ENCODE measurements at regions not wholly inside any gene's neighbourhood (a gene's known extent, or its start where the extent isn't known, plus 50 kb on each side); places are given as distances from the start of the nearest gene placed in this dataset.

DNA sequence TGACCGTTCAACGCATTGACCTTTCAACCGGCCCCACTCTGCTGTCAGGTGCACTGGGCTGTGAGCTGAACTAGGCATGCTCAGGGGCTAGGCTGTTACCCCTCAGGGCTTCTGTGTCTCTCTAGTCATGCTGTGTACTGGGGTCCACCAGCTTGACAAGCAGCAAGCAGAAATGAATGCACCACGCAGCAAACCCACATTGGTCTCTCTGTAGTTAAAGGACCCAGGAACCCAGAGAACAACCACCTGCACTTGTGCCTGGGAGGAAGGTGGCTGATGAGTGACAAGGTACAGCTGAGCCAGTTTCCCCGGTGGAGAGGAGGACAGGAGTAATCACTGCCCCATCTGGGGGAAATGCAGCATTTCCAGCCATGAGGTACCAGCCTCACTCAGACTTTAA lies 159.9 kb downstream of the USP12 start (continued):
- TF ChIP-seq, protein P1, sequence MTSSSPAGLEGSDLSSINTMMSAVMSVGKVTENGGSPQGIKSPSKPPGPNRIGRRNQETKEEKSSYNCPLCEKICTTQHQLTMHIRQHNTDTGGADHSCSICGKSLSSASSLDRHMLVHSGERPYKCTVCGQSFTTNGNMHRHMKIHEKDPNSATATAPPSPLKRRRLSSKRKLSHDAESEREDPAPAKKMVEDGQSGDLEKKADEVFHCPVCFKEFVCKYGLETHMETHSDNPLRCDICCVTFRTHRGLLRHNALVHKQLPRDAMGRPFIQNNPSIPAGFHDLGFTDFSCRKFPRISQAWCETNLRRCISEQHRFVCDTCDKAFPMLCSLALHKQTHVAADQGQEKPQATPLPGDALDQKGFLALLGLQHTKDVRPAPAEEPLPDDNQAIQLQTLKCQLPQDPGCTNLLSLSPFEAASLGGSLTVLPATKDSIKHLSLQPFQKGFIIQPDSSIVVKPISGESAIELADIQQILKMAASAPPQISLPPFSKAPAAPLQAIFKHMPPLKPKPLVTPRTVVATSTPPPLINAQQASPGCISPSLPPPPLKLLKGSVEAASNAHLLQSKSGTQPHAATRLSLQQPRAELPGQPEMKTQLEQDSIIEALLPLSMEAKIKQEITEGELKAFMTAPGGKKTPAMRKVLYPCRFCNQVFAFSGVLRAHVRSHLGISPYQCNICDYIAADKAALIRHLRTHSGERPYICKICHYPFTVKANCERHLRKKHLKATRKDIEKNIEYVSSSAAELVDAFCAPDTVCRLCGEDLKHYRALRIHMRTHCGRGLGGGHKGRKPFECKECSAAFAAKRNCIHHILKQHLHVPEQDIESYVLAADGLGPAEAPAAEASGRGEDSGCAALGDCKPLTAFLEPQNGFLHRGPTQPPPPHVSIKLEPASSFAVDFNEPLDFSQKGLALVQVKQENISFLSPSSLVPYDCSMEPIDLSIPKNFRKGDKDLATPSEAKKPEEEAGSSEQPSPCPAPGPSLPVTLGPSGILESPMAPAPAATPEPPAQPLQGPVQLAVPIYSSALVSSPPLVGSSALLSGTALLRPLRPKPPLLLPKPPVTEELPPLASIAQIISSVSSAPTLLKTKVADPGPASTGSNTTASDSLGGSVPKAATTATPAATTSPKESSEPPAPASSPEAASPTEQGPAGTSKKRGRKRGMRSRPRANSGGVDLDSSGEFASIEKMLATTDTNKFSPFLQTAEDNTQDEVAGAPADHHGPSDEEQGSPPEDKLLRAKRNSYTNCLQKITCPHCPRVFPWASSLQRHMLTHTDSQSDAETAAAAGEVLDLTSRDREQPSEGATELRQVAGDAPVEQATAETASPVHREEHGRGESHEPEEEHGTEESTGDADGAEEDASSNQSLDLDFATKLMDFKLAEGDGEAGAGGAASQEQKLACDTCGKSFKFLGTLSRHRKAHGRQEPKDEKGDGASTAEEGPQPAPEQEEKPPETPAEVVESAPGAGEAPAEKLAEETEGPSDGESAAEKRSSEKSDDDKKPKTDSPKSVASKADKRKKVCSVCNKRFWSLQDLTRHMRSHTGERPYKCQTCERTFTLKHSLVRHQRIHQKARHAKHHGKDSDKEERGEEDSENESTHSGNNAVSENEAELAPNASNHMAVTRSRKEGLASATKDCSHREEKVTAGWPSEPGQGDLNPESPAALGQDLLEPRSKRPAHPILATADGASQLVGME (CRISPR knock-in tag; IDR thresholded peaks at IDR 0.05): no peak

DNA sequence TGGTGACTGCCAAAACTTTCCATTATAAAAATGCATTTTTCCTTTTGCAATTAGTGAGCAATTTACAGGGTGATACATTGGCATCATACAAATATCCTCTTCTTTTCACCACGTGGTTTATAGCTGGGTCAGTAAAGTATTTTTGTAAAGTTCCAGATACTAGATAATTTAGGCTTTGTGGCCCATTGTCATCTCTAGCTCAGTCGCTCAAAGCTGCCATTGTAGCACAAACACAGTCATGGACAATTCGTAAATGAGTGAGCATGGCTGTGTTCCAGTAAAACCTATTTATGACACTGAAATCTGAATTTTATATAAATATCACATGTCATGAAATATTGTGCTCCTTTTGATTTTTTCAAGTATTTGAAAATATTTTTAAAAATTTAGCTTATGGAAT lies 162.9 kb downstream of the USP12 start:
- H4K20me1 ChIP-seq (replicated peaks; ENCODE audit: control insufficient read depth, insufficient read depth, low read length): no peaks in the 10 kb centered on the region
- no peak overlapping the region for H3K9ac ChIP-seq (ENCODE audit: insufficient read depth in 1 of 2, low read depth in 2 of 2, low read length in 2 of 2)
- H3K27me3 ChIP-seq (ENCODE audit: control insufficient read depth in 2 of 2, insufficient read depth in 2 of 2, low read length in 2 of 2): peaks cover 20 to 38% of the 10 kb centered on the region in 2 experiments; a peak in 4 of 5 replicates
- in situ Hi-C loops (cut with MboI): no loop called here
- H3K9me3 ChIP-seq (replicated peaks; ENCODE audit: control insufficient read depth, insufficient read depth, low read depth, low read length): no peaks in the 10 kb centered on the region
- no peaks in the 10 kb centered on the region for H3K36me3 ChIP-seq (ENCODE audit: control insufficient read depth, insufficient read depth, low read length)
- no peak overlapping the region for H3K27ac ChIP-seq (ENCODE audit: extremely low read depth, low read depth, low read length)
- intact Hi-C loops (cut with micrococcal nuclease): no loop called here
- WGBS (ENCODE audit: insufficient coverage, low coverage, missing lambda C conversion rate): 5% methylated on average over 3 of the region's 3 CpGs
- DNase-seq (ENCODE audit: extremely low read depth in 1 of 4, low spot score in 3 of 4) (no peak), ATAC-seq (no peak), FAIRE-seq (no peak)
- CTCF ChIA-PET (ENCODE audit: low intra/inter-chr PET ratio): no interaction called here
- no peaks in the 10 kb centered on the region for H3K9me1 ChIP-seq (ENCODE audit: control insufficient read depth, insufficient read depth, low read length)
- H3K4me2 ChIP-seq (ENCODE audit: insufficient read depth, low read length): no peak overlapping the region
- no TSS peak for BruUV-seq (replicated peaks)
- H3K4me1 ChIP-seq (replicated peaks in 1 of 2; ENCODE audit: control insufficient read depth in 2 of 2, insufficient read depth in 2 of 2, low read length in 2 of 2): peaks cover 3 to 7% of the 10 kb centered on the region in 2 experiments; a peak in 4 of 5 replicates
- H2AFZ ChIP-seq (ENCODE audit: low read depth, low read length): no peak overlapping the region
- no peaks in the 10 kb centered on the region for H3K79me2 ChIP-seq (ENCODE audit: control insufficient read depth, insufficient read depth, low read length)
- POLR2A ChIA-PET: interaction anchor here (0.6 to 1.0 kb wide), 3 partner anchors 17 to 1628 kb away, joined by 3 to 5 read pairs (median 3); no protein-coding TSS in a partner anchor
- H3K4me3 ChIP-seq: no peak overlapping the region
- no peak for TF ChIP-seq TBL1XR1 (IDR thresholded peaks at IDR 0.05; ENCODE audit: low read length in 2 of 2)
- TF ChIP-seq BRF1 (IDR thresholded peaks at IDR 0.05; ENCODE audit: borderline replicate concordance, extremely low read depth, insufficient read length): no peak
- TF ChIP-seq, protein P2, sequence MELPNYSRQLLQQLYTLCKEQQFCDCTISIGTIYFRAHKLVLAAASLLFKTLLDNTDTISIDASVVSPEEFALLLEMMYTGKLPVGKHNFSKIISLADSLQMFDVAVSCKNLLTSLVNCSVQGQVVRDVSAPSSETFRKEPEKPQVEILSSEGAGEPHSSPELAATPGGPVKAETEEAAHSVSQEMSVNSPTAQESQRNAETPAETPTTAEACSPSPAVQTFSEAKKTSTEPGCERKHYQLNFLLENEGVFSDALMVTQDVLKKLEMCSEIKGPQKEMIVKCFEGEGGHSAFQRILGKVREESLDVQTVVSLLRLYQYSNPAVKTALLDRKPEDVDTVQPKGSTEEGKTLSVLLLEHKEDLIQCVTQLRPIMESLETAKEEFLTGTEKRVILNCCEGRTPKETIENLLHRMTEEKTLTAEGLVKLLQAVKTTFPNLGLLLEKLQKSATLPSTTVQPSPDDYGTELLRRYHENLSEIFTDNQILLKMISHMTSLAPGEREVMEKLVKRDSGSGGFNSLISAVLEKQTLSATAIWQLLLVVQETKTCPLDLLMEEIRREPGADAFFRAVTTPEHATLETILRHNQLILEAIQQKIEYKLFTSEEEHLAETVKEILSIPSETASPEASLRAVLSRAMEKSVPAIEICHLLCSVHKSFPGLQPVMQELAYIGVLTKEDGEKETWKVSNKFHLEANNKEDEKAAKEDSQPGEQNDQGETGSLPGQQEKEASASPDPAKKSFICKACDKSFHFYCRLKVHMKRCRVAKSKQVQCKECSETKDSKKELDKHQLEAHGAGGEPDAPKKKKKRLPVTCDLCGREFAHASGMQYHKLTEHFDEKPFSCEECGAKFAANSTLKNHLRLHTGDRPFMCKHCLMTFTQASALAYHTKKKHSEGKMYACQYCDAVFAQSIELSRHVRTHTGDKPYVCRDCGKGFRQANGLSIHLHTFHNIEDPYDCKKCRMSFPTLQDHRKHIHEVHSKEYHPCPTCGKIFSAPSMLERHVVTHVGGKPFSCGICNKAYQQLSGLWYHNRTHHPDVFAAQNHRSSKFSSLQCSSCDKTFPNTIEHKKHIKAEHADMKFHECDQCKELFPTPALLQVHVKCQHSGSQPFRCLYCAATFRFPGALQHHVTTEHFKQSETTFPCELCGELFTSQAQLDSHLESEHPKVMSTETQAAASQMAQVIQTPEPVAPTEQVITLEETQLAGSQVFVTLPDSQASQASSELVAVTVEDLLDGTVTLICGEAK (IDR thresholded peaks at IDR 0.05): no peak
- TF ChIP-seq, protein P2 (CRISPR knock-in tag; IDR thresholded peaks at IDR 0.05): no peak
- no peak for TF ChIP-seq LEF1 (IDR thresholded peaks at IDR 0.05)

All from K562 (cell line).